B cell (primary cell): ENCODE measurements at regions not wholly inside any gene's neighbourhood (a gene's known extent, or its start where the extent isn't known, plus 50 kb on each side); places are given as distances from the start of the nearest gene placed in this dataset.

Experiments used
- ATAC-seq: fragments of 200-7000 bp; cut with Tn5 transposase; one replicate; pipeline ENCODE4 v1.10.0; 2021; ENCODE audit warnings: low read depth, mild to moderate bottlenecking, moderate number of reproducible peaks, moderate library complexity
- CTCF ChIA-PET: fragments of 350-600 bp; sonication (Branson Sonifier 250); formaldehyde crosslinking; loops from one replicate; lab custom pipeline; 2021; ENCODE audit warnings: antibody characterized with exemption, inconsistent platforms; lab: Charles Lee
- POLR2A ChIA-PET: fragments of 350-600 bp; sonication (Branson Sonifier 250); formaldehyde crosslinking; loops from one replicate; lab custom pipeline; 2021; ENCODE audit warnings: antibody characterized with exemption; lab: Charles Lee
- DNase-seq: peaks from one replicate; pipeline ENCODE4 v3.0.0; 2013
- H2AFZ ChIP-seq: 2 replicates; pipeline ENCODE4 v1.6.1; 2012; ENCODE audit warnings: mild to moderate bottlenecking, low read depth, low read length; ENCODE audit not compliant: insufficient read depth, poor library complexity, severe bottlenecking
- H3K27ac ChIP-seq, 2 donors: 1 replicate in 1 of 2; 2 replicates in 1 of 2; pipeline ENCODE4 v1.5.1; 2012 to 2013; ENCODE audit warnings: low read length in 2 of 2, mild to moderate bottlenecking in 2 of 2, moderate library complexity in 1 of 2
- H3K27me3 ChIP-seq, 4 experiments: fragments of 200-600 bp in 1 of 4; sonication (generic) in 1 of 4; replicated peaks in 1 of 4; 1 replicate in 2 of 4; 2 replicates in 2 of 4; pipeline versions ENCODE4 v1.6.1 to v1.7.0; 2013 to 2016; ENCODE audit warnings: low read length in 3 of 4, mild to moderate bottlenecking in 2 of 4, mixed read lengths in 1 of 4, moderate library complexity in 1 of 4; ENCODE audit not compliant: insufficient read depth in 4 of 4, control insufficient read depth in 3 of 4; ENCODE audit errors: control extremely low read depth in 1 of 4
- H3K36me3 ChIP-seq, 2 experiments: replicated peaks in 1 of 2; 1 replicate in 1 of 2; 2 replicates in 1 of 2; pipeline versions ENCODE4 v1.6.1 to v1.7.1; 2013; ENCODE audit warnings: low read length in 1 of 2; ENCODE audit not compliant: insufficient read depth in 2 of 2, control insufficient read depth in 1 of 2; ENCODE audit errors: control extremely low read depth in 1 of 2, extremely low read depth in 1 of 2
- H3K4me1 ChIP-seq, 2 donors: fragments of 200-600 bp in 1 of 2; sonication (generic) in 1 of 2; 1 replicate in 1 of 2; 2 replicates in 1 of 2; pipeline versions ENCODE4 v1.5.1 to v1.6.1; 2013 to 2017; ENCODE audit warnings: low read length in 2 of 2; ENCODE audit not compliant: control insufficient read depth in 2 of 2, insufficient read depth in 2 of 2
- H3K4me2 ChIP-seq: replicated peaks from 2 replicates; pipeline ENCODE3; 2012; ENCODE audit warnings: mild to moderate bottlenecking, low read depth, low read length; ENCODE audit not compliant: poor library complexity, severe bottlenecking
- H3K4me3 ChIP-seq, 5 experiments: fragments of 200-600 bp in 1 of 5; sonication (generic) in 1 of 5; 1 replicate in 3 of 5; 2 replicates in 2 of 5; pipeline versions ENCODE4 v1.5.1 to v1.7.0; 2011 to 2016; ENCODE audit warnings: low read length in 4 of 5, mild to moderate bottlenecking in 4 of 5, low read depth in 2 of 5, control low read depth in 1 of 5, moderate library complexity in 1 of 5; ENCODE audit not compliant: insufficient read depth in 1 of 5; ENCODE audit errors: control extremely low read depth in 1 of 5, extremely low read depth in 1 of 5
- H3K79me2 ChIP-seq: fragments of 200-600 bp; sonication (generic); one replicate; pipeline ENCODE4 v1.6.0; 2016; ENCODE audit warnings: low read length; ENCODE audit not compliant: control insufficient read depth, insufficient read depth
- H3K9ac ChIP-seq: fragments of 200-600 bp; sonication (generic); 2 replicates; pipeline ENCODE4 v1.6.1; 2017; ENCODE audit warnings: mild to moderate bottlenecking, low read length, moderate library complexity
- H3K9me3 ChIP-seq, 3 donors: one replicate each; pipeline versions ENCODE4 v1.6.1 to v1.7.1; 2013; ENCODE audit warnings: low read length in 2 of 3; ENCODE audit not compliant: control insufficient read depth in 2 of 3, insufficient read depth in 1 of 3; ENCODE audit errors: control extremely low read depth in 1 of 3
- H4K20me1 ChIP-seq: 2 replicates; pipeline ENCODE4 v1.6.0; 2012; ENCODE audit warnings: mild to moderate bottlenecking, low read length; ENCODE audit not compliant: insufficient read depth, control insufficient read depth, poor library complexity, severe bottlenecking
- H3K27ac Mint-ChIP-seq: one replicate; pipeline ENCODE4 v1.8.0; 2021; ENCODE audit warnings: mixed read lengths
- H3K27me3 Mint-ChIP-seq: one replicate; pipeline ENCODE4 v1.8.0; 2021; ENCODE audit warnings: mixed read lengths
- H3K4me1 Mint-ChIP-seq: one replicate; pipeline ENCODE4 v1.8.0; 2021; ENCODE audit warnings: mixed read lengths
- H3K4me3 Mint-ChIP-seq: one replicate; pipeline ENCODE4 v1.8.0; 2021; ENCODE audit warnings: mixed read lengths
- H3K9me3 Mint-ChIP-seq: one replicate; pipeline ENCODE4 v1.8.0; 2022; ENCODE audit warnings: mixed read lengths; ENCODE audit not compliant: insufficient read depth
- CTCF ChIP-seq: fragments of 200-600 bp; IDR thresholded peaks from one replicate; pipeline ENCODE4 v1.8.0; 2022; ENCODE audit warnings: antibody characterized with exemption, mild to moderate bottlenecking
- EZH2 ChIP-seq: IDR thresholded peaks from 2 replicates; pipeline ENCODE4 v1.6.1; 2012; ENCODE audit warnings: borderline replicate concordance, low read depth, mild to moderate bottlenecking, moderate library complexity, low read length; ENCODE audit not compliant: insufficient read depth, poor library complexity, severe bottlenecking
- whole genome bisulfite sequencing: methylation state at CpG from one replicate; pipeline ENCODE4 v1.1.5; 2013; ENCODE audit warnings: missing lambda C conversion rate; ENCODE audit not compliant: insufficient coverage; 5-methylcytosine and 5-hydroxymethylcytosine counted together
- intact Hi-C: fragments of 100-400 bp; cut with micrococcal nuclease; formaldehyde crosslinking; loops from one replicate; pipeline ENCODE4 v1.10.0; 2022

GRCh38 chr18:61754039-61754583 is 138.7 kb downstream of the RNF152 start:
- no peak overlapping the region for H3K4me2 ChIP-seq
- no peaks in the 10 kb centered on the region for H3K4me1 ChIP-seq
- no peak for ATAC-seq
- no peak for TF ChIP-seq EZH2
- no peak for TF ChIP-seq CTCF
- 88% methylated on average over 5 of the region's 5 CpGs for WGBS
- no peaks in the 10 kb centered on the region for H3K27me3 Mint-ChIP-seq
- H3K9me3 ChIP-seq = peaks cover 0 to 5% (median 0%) of the 10 kb centered on the region in 3 donors
- no peaks in the 10 kb centered on the region for H3K36me3 ChIP-seq
- intact Hi-C loops = no loop called here
- no peak for DNase-seq
- H3K9ac ChIP-seq = no peak overlapping the region
- H3K4me3 ChIP-seq = no peak overlapping the region
- H3K9me3 Mint-ChIP-seq = peaks cover 2% of the 10 kb centered on the region
- no peak overlapping the region for H3K4me3 Mint-ChIP-seq
- no peak overlapping the region for H2AFZ ChIP-seq
- CTCF ChIA-PET = no interaction called here
- H4K20me1 ChIP-seq = no peaks in the 10 kb centered on the region
- POLR2A ChIA-PET = no interaction called here
- no peaks in the 10 kb centered on the region for H3K79me2 ChIP-seq
- no peaks in the 10 kb centered on the region for H3K4me1 Mint-ChIP-seq
- no peak overlapping the region for H3K27ac Mint-ChIP-seq
- H3K27ac ChIP-seq = no peak overlapping the region
- H3K27me3 ChIP-seq = no peaks in the 10 kb centered on the region

- DNase-seq (no peak), ATAC-seq (no peak)
- Histone ChIP-seq H3K79me2 (no peaks in the 10 kb centered on the region), H3K9me3 (peaks cover 0 to 5% (median 0%) of the 10 kb centered on the region in 3 donors), H3K9ac (no peak overlapping the region), H3K36me3 (no peaks in the 10 kb centered on the region), H3K4me1 (no peaks in the 10 kb centered on the region), H4K20me1 (no peaks in the 10 kb centered on the region), H2AFZ (no peak overlapping the region), H3K27me3 (no peaks in the 10 kb centered on the region), H3K4me3 (no peak overlapping the region), H3K27ac (no peak overlapping the region), H3K4me2 (no peak overlapping the region)
- Mint-ChIP-seq H3K27ac (no peak overlapping the region), H3K27me3 (no peaks in the 10 kb centered on the region), H3K9me3 (peaks cover 2% of the 10 kb centered on the region), H3K4me3 (no peak overlapping the region), H3K4me1 (no peaks in the 10 kb centered on the region)
- POLR2A ChIA-PET = no interaction called here
- intact Hi-C loops = no loop called here
- WGBS = 100% methylated on average over 1 of the region's 1 CpG
- no peak for TF ChIP-seq CTCF
- no peak for TF ChIP-seq EZH2
- CTCF ChIA-PET = no interaction called here
These were observed 139.4 kb downstream of the RNF152 start for GRCh38 chr18:61753373-61753772.
